CD14-positive monocyte (primary cell): ENCODE measurements at regions not wholly inside any gene's neighbourhood (a gene's known extent, or its start where the extent isn't known, plus 50 kb on each side); places are given as distances from the start of the nearest gene placed in this dataset.

Experiments
- DNase-seq, 3 donors: peaks; one replicate each; pipeline ENCODE4 v3.0.0-alpha.2; 2011 to 2022
- H2AFZ ChIP-seq: 2 replicates; pipeline ENCODE4 v1.6.0; 2012; ENCODE audit warnings: mild to moderate bottlenecking, low read depth, low read length, inconsistent platforms; ENCODE audit not compliant: insufficient read depth, poor library complexity, severe bottlenecking
- H3K27ac ChIP-seq, 2 donors: 1 replicate in 1 of 2; 2 replicates in 1 of 2; pipeline ENCODE4 v1.5.1; 2012 to 2013; ENCODE audit warnings: low read length in 2 of 2, control low read depth in 1 of 2, inconsistent platforms in 1 of 2, low read depth in 1 of 2, mild to moderate bottlenecking in 1 of 2
- H3K27me3 ChIP-seq, 2 donors: one replicate each; pipeline versions ENCODE4 v1.6.0 to v1.6.1; 2011 to 2013; ENCODE audit warnings: low read length in 2 of 2; ENCODE audit not compliant: control insufficient read depth in 2 of 2, insufficient read depth in 2 of 2
- H3K36me3 ChIP-seq, 2 donors: replicated peaks in 1 of 2; 1 replicate in 1 of 2; 2 replicates in 1 of 2; pipeline versions ENCODE4 v1.5.1 to v1.6.1; 2012 to 2013; ENCODE audit warnings: low read length in 2 of 2, control low read depth in 1 of 2, inconsistent platforms in 1 of 2, mild to moderate bottlenecking in 1 of 2; ENCODE audit not compliant: insufficient read depth in 2 of 2, control insufficient read depth in 1 of 2
- H3K4me1 ChIP-seq, 2 donors: 1 replicate in 1 of 2; 2 replicates in 1 of 2; pipeline versions ENCODE4 v1.5.1 to v1.6.1; 2012 to 2013; ENCODE audit warnings: low read length in 2 of 2, control low read depth in 1 of 2, inconsistent platforms in 1 of 2, mild to moderate bottlenecking in 1 of 2, moderate library complexity in 1 of 2; ENCODE audit not compliant: insufficient read depth in 2 of 2, control insufficient read depth in 1 of 2
- H3K4me2 ChIP-seq: replicated peaks from 2 replicates; pipeline ENCODE3; 2012; ENCODE audit warnings: low read length, moderate library complexity, mild to moderate bottlenecking; ENCODE audit not compliant: poor library complexity, severe bottlenecking; ENCODE audit errors: extremely low read depth
- H3K4me3 ChIP-seq, 3 experiments: fragments of 200-600 bp in 1 of 3; sonication (generic) in 1 of 3; replicated peaks in 1 of 3; 1 replicate in 2 of 3; 2 replicates in 1 of 3; pipeline ENCODE4 v1.5.1; 2011 to 2013; ENCODE audit warnings: low read length in 3 of 3, mild to moderate bottlenecking in 3 of 3, control low read depth in 2 of 3, low read depth in 2 of 3, inconsistent platforms in 1 of 3, moderate library complexity in 1 of 3
- H3K79me2 ChIP-seq: 2 replicates; pipeline ENCODE4 v1.6.0; 2012; ENCODE audit warnings: mild to moderate bottlenecking, control low read depth, inconsistent platforms, low read length, moderate library complexity; ENCODE audit not compliant: insufficient read depth
- H3K9ac ChIP-seq: 2 replicates; pipeline ENCODE4 v1.6.0; 2017; ENCODE audit warnings: low read length, mild to moderate bottlenecking; ENCODE audit not compliant: insufficient read depth, poor library complexity, severe bottlenecking
- H3K9me3 ChIP-seq, 2 donors: replicated peaks in 1 of 2; 1 replicate in 1 of 2; 2 replicates in 1 of 2; pipeline versions ENCODE4 v1.5.1 to v1.6.1; 2012 to 2013; ENCODE audit warnings: low read length in 2 of 2, control low read depth in 1 of 2; ENCODE audit not compliant: control insufficient read depth in 1 of 2, insufficient read depth in 1 of 2
- H4K20me1 ChIP-seq: 2 replicates; pipeline ENCODE4 v1.6.0; 2012; ENCODE audit warnings: mild to moderate bottlenecking, low read length, control low read depth, moderate library complexity; ENCODE audit not compliant: insufficient read depth
- H3K27ac Mint-ChIP-seq, 7 donors: one replicate each; pipeline ENCODE4 v1.8.0; 2020; ENCODE audit warnings: mild to moderate bottlenecking in 7 of 7, mixed read lengths in 7 of 7, moderate library complexity in 6 of 7, inconsistent platforms in 2 of 7
- H3K27me3 Mint-ChIP-seq, 3 donors: one replicate each; pipeline ENCODE4 v1.8.0; 2021 to 2022; ENCODE audit warnings: low read depth in 3 of 3, mild to moderate bottlenecking in 3 of 3, mixed read lengths in 3 of 3, moderate library complexity in 3 of 3, inconsistent platforms in 1 of 3
- H3K36me3 Mint-ChIP-seq, 2 donors: one replicate each; pipeline ENCODE4 v1.8.0; 2020; ENCODE audit warnings: mixed read lengths in 2 of 2, inconsistent platforms in 1 of 2, mild to moderate bottlenecking in 1 of 2
- H3K4me1 Mint-ChIP-seq: one replicate; pipeline ENCODE4 v1.8.0; 2020; ENCODE audit warnings: mild to moderate bottlenecking, mixed read lengths
- H3K4me3 Mint-ChIP-seq, 2 donors: one replicate each; pipeline ENCODE4 v1.8.0; 2020; ENCODE audit warnings: mild to moderate bottlenecking in 2 of 2, mixed read lengths in 2 of 2, moderate library complexity in 1 of 2
- H3K9me3 Mint-ChIP-seq, 7 donors: one replicate each; pipeline ENCODE4 v1.8.0; 2020 to 2022; ENCODE audit warnings: mixed read lengths in 7 of 7, mild to moderate bottlenecking in 6 of 7, moderate library complexity in 6 of 7, inconsistent platforms in 2 of 7
- WGBS: methylation state at CpG from one replicate; pipeline ENCODE4 v1.1.5; 2013; ENCODE audit warnings: missing lambda C conversion rate; ENCODE audit not compliant: insufficient coverage; 5-methylcytosine and 5-hydroxymethylcytosine counted together
- intact Hi-C, 2 donors: fragments of 100-400 bp; cut with micrococcal nuclease; formaldehyde crosslinking; loops; one replicate each; pipeline versions ENCODE4 v1.15.0 to v1.15.1; 2023
- TF ChIP-seq, protein P1 (sequence below): fragments of 200-600 bp; IDR thresholded peaks from one replicate; pipeline ENCODE4 v1.8.0; 2022; ENCODE audit warnings: antibody characterized with exemption, mild to moderate bottlenecking

DNA sequence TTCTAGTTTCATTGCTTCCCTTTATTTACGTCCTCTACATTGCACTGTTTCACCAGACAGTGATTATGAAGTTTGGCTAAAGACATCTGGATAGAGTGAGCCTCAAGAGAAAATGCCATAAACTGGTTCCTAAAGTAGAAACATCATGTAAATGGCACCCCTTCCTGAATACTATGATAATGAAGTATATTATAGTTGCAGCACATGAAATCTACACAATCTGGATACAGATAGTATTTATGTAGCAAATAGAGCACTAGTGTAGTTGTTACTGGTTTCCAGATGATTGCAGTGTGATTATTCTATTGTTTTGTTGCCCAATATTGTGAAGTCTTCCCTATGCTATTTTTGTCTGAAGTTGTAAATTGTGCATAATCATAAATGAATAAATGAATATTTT is 2786.9 kb upstream of the PCDH20 start:
- DNase-seq: no peak
- Histone ChIP-seq H3K4me2 (no peak overlapping the region), H2AFZ (no peak overlapping the region), H3K9ac (no peak overlapping the region), H3K27me3 (no peaks in the 10 kb centered on the region), H3K79me2 (no peaks in the 10 kb centered on the region), H4K20me1 (no peaks in the 10 kb centered on the region), H3K36me3 (no peaks in the 10 kb centered on the region), H3K4me1 (no peaks in the 10 kb centered on the region), H3K9me3 (peaks cover 0 to 10% of the 10 kb centered on the region in 2 donors), H3K4me3 (no peak overlapping the region), H3K27ac (no peak overlapping the region)
- Mint-ChIP-seq H3K4me1 (no peaks in the 10 kb centered on the region), H3K4me3 (no peak overlapping the region), H3K27ac (no peak overlapping the region), H3K9me3 (peaks cover 0 to 12% (median 2%) of the 10 kb centered on the region in 7 donors), H3K36me3 (no peaks in the 10 kb centered on the region), H3K27me3 (no peaks in the 10 kb centered on the region)
- WGBS: no CpG with 5 or more reads among the region's 1 CpG
- intact Hi-C loops: no loop called here
- TF ChIP-seq, protein P1, sequence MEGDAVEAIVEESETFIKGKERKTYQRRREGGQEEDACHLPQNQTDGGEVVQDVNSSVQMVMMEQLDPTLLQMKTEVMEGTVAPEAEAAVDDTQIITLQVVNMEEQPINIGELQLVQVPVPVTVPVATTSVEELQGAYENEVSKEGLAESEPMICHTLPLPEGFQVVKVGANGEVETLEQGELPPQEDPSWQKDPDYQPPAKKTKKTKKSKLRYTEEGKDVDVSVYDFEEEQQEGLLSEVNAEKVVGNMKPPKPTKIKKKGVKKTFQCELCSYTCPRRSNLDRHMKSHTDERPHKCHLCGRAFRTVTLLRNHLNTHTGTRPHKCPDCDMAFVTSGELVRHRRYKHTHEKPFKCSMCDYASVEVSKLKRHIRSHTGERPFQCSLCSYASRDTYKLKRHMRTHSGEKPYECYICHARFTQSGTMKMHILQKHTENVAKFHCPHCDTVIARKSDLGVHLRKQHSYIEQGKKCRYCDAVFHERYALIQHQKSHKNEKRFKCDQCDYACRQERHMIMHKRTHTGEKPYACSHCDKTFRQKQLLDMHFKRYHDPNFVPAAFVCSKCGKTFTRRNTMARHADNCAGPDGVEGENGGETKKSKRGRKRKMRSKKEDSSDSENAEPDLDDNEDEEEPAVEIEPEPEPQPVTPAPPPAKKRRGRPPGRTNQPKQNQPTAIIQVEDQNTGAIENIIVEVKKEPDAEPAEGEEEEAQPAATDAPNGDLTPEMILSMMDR: no peak

DNA sequence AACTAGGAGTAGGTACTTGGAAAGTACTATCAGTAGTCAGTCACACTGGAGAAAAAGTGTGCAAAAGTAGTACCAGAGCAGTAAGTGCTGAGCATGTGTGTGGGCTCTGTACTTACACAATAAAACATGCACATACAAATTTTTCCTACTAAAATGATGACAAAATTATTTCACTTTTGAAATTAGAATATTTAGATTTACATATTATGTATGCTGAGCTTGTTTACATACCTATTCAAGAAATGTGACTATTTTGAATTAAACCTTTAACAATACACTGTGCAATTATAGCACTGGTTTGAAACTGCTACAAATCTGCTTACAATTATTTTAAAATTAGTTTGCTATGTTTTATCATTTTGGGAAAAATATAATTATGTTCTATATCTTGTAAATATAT is 2781.6 kb upstream of the PCDH20 start:
- intact Hi-C loops: no loop called here
- H3K9me3 ChIP-seq: peaks cover 0 to 4% of the 10 kb centered on the region in 2 donors
- Mint-ChIP-seq H3K27ac (no peak overlapping the region), H3K9me3 (peaks cover 0 to 2% (median 0%) of the 10 kb centered on the region in 7 donors), H3K4me3 (no peak overlapping the region), H3K4me1 (no peaks in the 10 kb centered on the region), H3K27me3 (no peaks in the 10 kb centered on the region), H3K36me3 (no peaks in the 10 kb centered on the region)
- no peaks in the 10 kb centered on the region for H3K36me3 ChIP-seq
- H3K9ac ChIP-seq: no peak overlapping the region
- TF ChIP-seq, protein P1: no peak
- no peaks in the 10 kb centered on the region for H3K27me3 ChIP-seq
- no peaks in the 10 kb centered on the region for H4K20me1 ChIP-seq
- no peaks in the 10 kb centered on the region for H3K4me1 ChIP-seq
- no peak overlapping the region for H2AFZ ChIP-seq
- H3K4me3 ChIP-seq: no peak overlapping the region
- no peak overlapping the region for H3K4me2 ChIP-seq
- H3K79me2 ChIP-seq: no peaks in the 10 kb centered on the region
- no peak for DNase-seq
- H3K27ac ChIP-seq: no peak overlapping the region
